H1 (cell line): ENCODE measurements at regions not wholly inside any gene's neighbourhood (a gene's known extent, or its start where the extent isn't known, plus 50 kb on each side); places are given as distances from the start of the nearest gene placed in this dataset.

Experiments used
- CTBP2 ChIP-seq: IDR thresholded peaks from 2 replicates; pipeline ENCODE4 v1.7.0; 2011; ENCODE audit warnings: borderline replicate concordance, mild to moderate bottlenecking, moderate library complexity, mixed read lengths, low read length; ENCODE audit not compliant: insufficient read depth, insufficient read length
- JUN ChIP-seq: IDR thresholded peaks from 2 replicates; pipeline ENCODE4 v1.6.1; 2011; ENCODE audit warnings: low read depth, mild to moderate bottlenecking, improper control_type of control experiment, low read length
- RNF2 ChIP-seq: fragments of 200-900, 300-1000 bp; sonication (generic); IDR thresholded peaks from 2 replicates; pipeline ENCODE4 v1.7.1; 2016; ENCODE audit warnings: borderline replicate concordance, low read depth, mild to moderate bottlenecking, antibody characterized with exemption, low read length; ENCODE audit not compliant: poor library complexity, severe bottlenecking; ENCODE audit errors: missing control alignments
- SUZ12 ChIP-seq: fragments of 200-600 bp; sonication (generic); IDR thresholded peaks from 2 replicates; pipeline ENCODE4 v1.6.1; 2012; ENCODE audit warnings: mild to moderate bottlenecking, inconsistent platforms, low read length, moderate library complexity, mixed read lengths
- TBP ChIP-seq: IDR thresholded peaks from 2 replicates; pipeline ENCODE4 v1.6.1; 2011; ENCODE audit warnings: low read depth, low read length, improper control_type of control experiment
- TF ChIP-seq, protein P1 (sequence below): fragments of 300-600 bp; sonication (generic); IDR thresholded peaks from 2 replicates; pipeline ENCODE4 v1.7.1; 2012; ENCODE audit warnings: low read length, moderate library complexity, mild to moderate bottlenecking, inconsistent platforms; ENCODE audit not compliant: insufficient replicate concordance

DNA sequence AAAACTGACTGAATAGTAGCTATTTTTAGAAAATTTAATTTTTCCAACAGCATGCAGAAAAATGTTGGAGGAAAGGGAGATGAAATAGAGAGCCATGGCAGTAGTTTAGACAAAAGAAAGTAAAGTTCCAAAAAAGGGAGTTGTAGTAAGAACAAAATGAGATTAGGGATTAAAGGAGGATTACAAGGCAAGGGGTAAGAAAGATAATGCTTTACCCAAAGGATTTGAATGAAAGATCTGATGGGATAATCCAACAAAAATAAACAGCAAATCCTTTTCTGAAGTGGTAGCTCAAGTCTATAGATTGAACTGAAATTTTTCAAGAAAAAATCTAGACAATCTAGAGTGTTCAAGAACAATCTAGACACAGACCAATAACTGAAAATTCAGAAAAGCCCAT is 644.3 kb upstream of the FSHR start (continued):
- TF ChIP-seq, protein P1, sequence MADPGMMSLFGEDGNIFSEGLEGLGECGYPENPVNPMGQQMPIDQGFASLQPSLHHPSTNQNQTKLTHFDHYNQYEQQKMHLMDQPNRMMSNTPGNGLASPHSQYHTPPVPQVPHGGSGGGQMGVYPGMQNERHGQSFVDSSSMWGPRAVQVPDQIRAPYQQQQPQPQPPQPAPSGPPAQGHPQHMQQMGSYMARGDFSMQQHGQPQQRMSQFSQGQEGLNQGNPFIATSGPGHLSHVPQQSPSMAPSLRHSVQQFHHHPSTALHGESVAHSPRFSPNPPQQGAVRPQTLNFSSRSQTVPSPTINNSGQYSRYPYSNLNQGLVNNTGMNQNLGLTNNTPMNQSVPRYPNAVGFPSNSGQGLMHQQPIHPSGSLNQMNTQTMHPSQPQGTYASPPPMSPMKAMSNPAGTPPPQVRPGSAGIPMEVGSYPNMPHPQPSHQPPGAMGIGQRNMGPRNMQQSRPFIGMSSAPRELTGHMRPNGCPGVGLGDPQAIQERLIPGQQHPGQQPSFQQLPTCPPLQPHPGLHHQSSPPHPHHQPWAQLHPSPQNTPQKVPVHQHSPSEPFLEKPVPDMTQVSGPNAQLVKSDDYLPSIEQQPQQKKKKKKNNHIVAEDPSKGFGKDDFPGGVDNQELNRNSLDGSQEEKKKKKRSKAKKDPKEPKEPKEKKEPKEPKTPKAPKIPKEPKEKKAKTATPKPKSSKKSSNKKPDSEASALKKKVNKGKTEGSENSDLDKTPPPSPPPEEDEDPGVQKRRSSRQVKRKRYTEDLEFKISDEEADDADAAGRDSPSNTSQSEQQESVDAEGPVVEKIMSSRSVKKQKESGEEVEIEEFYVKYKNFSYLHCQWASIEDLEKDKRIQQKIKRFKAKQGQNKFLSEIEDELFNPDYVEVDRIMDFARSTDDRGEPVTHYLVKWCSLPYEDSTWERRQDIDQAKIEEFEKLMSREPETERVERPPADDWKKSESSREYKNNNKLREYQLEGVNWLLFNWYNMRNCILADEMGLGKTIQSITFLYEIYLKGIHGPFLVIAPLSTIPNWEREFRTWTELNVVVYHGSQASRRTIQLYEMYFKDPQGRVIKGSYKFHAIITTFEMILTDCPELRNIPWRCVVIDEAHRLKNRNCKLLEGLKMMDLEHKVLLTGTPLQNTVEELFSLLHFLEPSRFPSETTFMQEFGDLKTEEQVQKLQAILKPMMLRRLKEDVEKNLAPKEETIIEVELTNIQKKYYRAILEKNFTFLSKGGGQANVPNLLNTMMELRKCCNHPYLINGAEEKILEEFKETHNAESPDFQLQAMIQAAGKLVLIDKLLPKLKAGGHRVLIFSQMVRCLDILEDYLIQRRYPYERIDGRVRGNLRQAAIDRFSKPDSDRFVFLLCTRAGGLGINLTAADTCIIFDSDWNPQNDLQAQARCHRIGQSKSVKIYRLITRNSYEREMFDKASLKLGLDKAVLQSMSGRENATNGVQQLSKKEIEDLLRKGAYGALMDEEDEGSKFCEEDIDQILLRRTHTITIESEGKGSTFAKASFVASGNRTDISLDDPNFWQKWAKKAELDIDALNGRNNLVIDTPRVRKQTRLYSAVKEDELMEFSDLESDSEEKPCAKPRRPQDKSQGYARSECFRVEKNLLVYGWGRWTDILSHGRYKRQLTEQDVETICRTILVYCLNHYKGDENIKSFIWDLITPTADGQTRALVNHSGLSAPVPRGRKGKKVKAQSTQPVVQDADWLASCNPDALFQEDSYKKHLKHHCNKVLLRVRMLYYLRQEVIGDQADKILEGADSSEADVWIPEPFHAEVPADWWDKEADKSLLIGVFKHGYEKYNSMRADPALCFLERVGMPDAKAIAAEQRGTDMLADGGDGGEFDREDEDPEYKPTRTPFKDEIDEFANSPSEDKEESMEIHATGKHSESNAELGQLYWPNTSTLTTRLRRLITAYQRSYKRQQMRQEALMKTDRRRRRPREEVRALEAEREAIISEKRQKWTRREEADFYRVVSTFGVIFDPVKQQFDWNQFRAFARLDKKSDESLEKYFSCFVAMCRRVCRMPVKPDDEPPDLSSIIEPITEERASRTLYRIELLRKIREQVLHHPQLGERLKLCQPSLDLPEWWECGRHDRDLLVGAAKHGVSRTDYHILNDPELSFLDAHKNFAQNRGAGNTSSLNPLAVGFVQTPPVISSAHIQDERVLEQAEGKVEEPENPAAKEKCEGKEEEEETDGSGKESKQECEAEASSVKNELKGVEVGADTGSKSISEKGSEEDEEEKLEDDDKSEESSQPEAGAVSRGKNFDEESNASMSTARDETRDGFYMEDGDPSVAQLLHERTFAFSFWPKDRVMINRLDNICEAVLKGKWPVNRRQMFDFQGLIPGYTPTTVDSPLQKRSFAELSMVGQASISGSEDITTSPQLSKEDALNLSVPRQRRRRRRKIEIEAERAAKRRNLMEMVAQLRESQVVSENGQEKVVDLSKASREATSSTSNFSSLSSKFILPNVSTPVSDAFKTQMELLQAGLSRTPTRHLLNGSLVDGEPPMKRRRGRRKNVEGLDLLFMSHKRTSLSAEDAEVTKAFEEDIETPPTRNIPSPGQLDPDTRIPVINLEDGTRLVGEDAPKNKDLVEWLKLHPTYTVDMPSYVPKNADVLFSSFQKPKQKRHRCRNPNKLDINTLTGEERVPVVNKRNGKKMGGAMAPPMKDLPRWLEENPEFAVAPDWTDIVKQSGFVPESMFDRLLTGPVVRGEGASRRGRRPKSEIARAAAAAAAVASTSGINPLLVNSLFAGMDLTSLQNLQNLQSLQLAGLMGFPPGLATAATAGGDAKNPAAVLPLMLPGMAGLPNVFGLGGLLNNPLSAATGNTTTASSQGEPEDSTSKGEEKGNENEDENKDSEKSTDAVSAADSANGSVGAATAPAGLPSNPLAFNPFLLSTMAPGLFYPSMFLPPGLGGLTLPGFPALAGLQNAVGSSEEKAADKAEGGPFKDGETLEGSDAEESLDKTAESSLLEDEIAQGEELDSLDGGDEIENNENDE = no peak
- TF ChIP-seq SUZ12 (no peak), RNF2 (no peak), TBP (no peak), JUN (no peak), CTBP2 (no peak)
